T-helper 2 cell (primary cell): ENCODE measurements at regions not wholly inside any gene's neighbourhood (a gene's known extent, or its start where the extent isn't known, plus 50 kb on each side); places are given as distances from the start of the nearest gene placed in this dataset.

Experiments used
- DNase-seq, 5 experiments: peaks; one replicate each; pipeline versions ENCODE4 v3.0.0 to v3.0.0-alpha.2; 2012 to 2022

- DNase-seq: no peak
These were observed 644.4 kb downstream of the BRD1 start for GRCh38 chr22:49183208-49183825.

GRCh38 chr22:49182416-49182815 is 645.3 kb downstream of the BRD1 start:
- DNase-seq: no peak

DNA sequence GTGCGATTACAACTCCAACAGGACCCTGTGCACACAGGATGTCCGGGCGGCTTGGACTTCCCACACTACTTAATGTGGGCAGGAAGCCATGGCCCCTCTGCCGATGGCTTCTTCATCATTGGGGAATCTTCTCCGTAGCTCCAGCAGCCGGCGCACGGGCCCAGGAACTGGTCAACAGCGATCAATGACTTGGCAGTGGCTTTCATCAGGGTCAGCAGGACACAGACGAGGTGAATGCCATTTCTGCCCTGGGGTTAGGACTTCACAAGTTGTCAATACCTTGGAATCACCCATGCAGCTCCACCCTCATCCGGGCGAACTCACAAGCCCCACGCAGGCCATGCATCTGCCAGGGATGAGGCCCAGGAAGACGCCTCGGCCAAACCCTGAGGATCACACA is 645.7 kb downstream of the BRD1 start:
- DNase-seq: no peak

- DNase-seq: no peak
These were observed 646.2 kb downstream of the BRD1 start for GRCh38 chr22:49181431-49181830.

GRCh38 chr22:49180683-49181024 is 647.0 kb downstream of the BRD1 start:
- DNase-seq: no peak

- DNase-seq: no peak
These were observed 647.6 kb downstream of the BRD1 start for GRCh38 chr22:49179886-49180682.

GRCh38 chr22:49179175-49179574 is 648.5 kb downstream of the BRD1 start:
- DNase-seq: no peak

- no peak for DNase-seq
These were observed 649.2 kb downstream of the BRD1 start for GRCh38 chr22:49178246-49179005.

DNA sequence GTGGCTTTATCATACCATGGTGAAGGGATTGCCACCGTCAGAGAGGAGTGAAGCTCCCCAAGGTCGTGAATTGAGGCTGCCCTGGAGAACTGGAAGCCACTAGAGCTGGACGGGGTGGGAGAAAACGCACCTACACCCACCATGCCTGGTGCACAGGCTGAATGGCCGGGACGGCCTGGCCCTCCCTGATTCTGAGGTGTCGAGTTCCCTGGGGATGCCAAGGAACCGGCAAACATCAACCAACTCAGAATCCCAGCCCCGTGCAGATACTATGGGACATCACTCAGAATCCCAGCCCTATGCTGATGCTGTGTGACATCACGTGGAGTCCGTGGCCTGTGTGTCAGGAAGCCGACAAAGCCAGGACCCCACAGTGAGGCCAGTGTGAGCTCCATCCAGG is 650.0 kb downstream of the BRD1 start:
- no peak for DNase-seq

GRCh38 chr22:49176956-49177355 is 650.7 kb downstream of the BRD1 start:
- DNase-seq: no peak

- no peak for DNase-seq
These were observed 657.6 kb downstream of the BRD1 start for GRCh38 chr22:49170053-49170452.

- DNase-seq: no peak
These were observed 658.5 kb downstream of the BRD1 start for GRCh38 chr22:49169074-49169744.

- DNase-seq: no peak
These were observed 659.4 kb downstream of the BRD1 start for GRCh38 chr22:49168219-49168813.

DNA sequence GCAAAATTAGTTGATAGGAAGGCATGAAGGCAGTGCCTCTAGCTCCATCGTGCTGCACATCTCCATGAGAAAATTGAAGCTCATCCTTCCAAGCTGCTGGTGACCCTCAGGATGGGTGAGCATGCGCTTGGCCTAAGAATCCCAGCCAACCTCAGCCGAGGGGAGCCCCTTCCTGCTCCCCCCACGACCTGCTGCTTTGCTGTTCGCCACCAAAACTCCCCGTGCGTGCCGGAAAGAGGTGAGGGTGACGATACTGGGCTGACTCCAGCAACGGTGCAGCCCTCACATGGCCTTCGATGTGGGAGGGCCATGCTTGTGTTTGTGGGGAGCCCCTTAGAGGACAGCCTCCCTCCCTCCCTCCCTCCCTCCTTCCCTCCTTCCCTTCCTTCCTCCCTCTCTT is 660.9 kb downstream of the BRD1 start:
- DNase-seq: no peak

GRCh38 chr22:49166211-49166610 is 661.5 kb downstream of the BRD1 start:
- no peak for DNase-seq

DNA sequence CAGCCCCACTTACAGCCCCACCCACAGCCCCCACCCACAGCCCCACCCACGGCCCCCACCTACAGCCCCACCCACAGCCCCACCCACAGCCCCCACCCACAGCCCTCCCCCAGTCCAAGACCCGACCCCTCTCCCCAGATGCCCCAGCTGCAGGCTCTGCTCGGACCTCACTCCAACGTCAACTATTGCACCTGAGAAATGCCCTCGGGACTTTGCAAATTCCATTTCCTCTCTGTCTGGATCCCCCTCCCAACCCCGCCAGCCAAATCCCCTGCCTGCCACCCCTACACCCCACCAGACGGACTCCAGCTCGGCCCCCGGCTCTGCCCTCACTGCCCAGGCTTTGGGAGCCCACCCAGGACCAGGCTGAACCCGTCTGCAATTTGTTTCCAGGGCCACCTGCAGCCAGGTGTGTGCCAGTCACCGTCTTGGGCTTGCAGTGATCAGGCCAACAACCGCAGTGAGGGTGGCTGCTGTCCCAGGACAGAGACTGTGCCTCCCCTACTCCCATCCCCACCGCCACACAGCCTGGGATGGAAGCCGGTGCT is 662.8 kb downstream of the BRD1 start:
- no peak for DNase-seq

GRCh38 chr22:49163960-49164690 is 663.5 kb downstream of the BRD1 start:
- no peak for DNase-seq

- no peak for DNase-seq
These were observed 664.3 kb downstream of the BRD1 start for GRCh38 chr22:49163258-49163959.

DNA sequence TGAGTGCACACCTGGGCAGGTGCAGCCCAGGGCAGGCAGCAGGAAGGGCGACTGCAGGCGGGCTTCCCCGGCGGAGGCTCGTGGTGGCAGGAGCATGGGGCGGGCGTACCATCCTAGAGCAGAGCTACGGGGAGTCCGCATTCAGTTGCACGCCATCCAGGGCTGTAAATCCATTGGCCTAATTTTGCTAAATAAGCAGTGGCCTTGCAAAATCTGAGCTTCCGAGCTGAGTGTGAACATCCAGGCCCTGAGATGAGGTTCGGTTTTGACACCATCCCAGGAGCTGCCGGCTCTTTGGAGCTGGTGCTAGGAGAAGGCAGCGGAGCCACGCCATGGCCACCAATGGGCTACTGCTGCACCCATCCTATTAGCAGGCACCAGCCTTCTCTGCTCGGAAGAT is 664.8 kb downstream of the BRD1 start:
- DNase-seq: no peak

GRCh38 chr22:49161002-49161850 is 666.4 kb downstream of the BRD1 start:
- no peak for DNase-seq
